H1 (cell line): ENCODE measurements at regions not wholly inside any gene's neighbourhood (a gene's known extent, or its start where the extent isn't known, plus 50 kb on each side); places are given as distances from the start of the nearest gene placed in this dataset.

Experiments used
- CTCF ChIA-PET: fragments of 300-600 bp; sonication (Branson Sonifier 250); formaldehyde crosslinking; loops from one replicate; lab custom pipeline; 2021; ENCODE audit not compliant: partially characterized antibody; lab: Charles Lee
- POLR2A ChIA-PET: fragments of 300-600 bp; sonication (Branson Sonifier 250); formaldehyde crosslinking; loops from one replicate; lab custom pipeline; 2021; ENCODE audit warnings: inconsistent platforms; ENCODE audit not compliant: partially characterized antibody; lab: Charles Lee
- DNase-seq, 2 experiments: peaks; one replicate each; pipeline versions ENCODE4 v3.0.0 to v3.0.0-alpha.2; 2010 to 2022; ENCODE audit warnings: low spot score in 2 of 2, low read depth in 1 of 2, mixed read lengths in 1 of 2
- FAIRE-seq: peaks from 2 replicates; lab custom pipeline; 2011; peaks lifted over from hg19 to GRCh38; lab: Jason Lieb, UNC
- H2AFZ ChIP-seq: 2 replicates; pipeline ENCODE4 v1.8.1; 2012; ENCODE audit warnings: low read length, inconsistent platforms
- H2AK5ac ChIP-seq: 2 replicates; pipeline ENCODE4 v1.6.1; 2013; ENCODE audit warnings: low read depth, low read length
- H2BK120ac ChIP-seq: replicated peaks from 2 replicates; pipeline ENCODE3; 2013; ENCODE audit warnings: low read depth, low read length, inconsistent platforms
- H2BK12ac ChIP-seq: 2 replicates; pipeline ENCODE4 v1.6.1; 2013; ENCODE audit warnings: low read depth, low read length
- H2BK15ac ChIP-seq: 2 replicates; pipeline ENCODE4 v1.6.1; 2013; ENCODE audit warnings: low read length
- H2BK20ac ChIP-seq: 2 replicates; pipeline ENCODE4 v1.6.1; 2013; ENCODE audit warnings: low read length
- H2BK5ac ChIP-seq: 2 replicates; pipeline ENCODE4 v1.6.1; 2013; ENCODE audit warnings: low read depth, low read length
- H3K14ac ChIP-seq: 2 replicates; pipeline ENCODE4 v1.6.1; 2013; ENCODE audit warnings: inconsistent platforms; ENCODE audit not compliant: insufficient read length
- H3K18ac ChIP-seq: 2 replicates; pipeline ENCODE4 v1.6.1; 2013; ENCODE audit warnings: low read length; ENCODE audit errors: extremely low read depth
- H3K23ac ChIP-seq: 2 replicates; pipeline ENCODE4 v1.6.1; 2013; ENCODE audit warnings: inconsistent platforms; ENCODE audit not compliant: insufficient read length
- H3K23me2 ChIP-seq: 2 replicates; pipeline ENCODE4 v1.6.1; 2013; ENCODE audit warnings: low read depth, low read length
- H3K27ac ChIP-seq: 2 replicates; pipeline ENCODE4 v1.6.1; 2011; ENCODE audit warnings: low read depth, low read length, inconsistent platforms
- H3K27me3 ChIP-seq, 4 experiments: replicated peaks in 1 of 4; 1 replicate in 1 of 4; 2 replicates in 3 of 4; pipeline versions ENCODE4 v1.6.1 to v1.8.1; 2011 to 2013; ENCODE audit warnings: low read length in 3 of 4, mild to moderate bottlenecking in 3 of 4, inconsistent platforms in 2 of 4, mixed read lengths in 2 of 4, moderate library complexity in 1 of 4; ENCODE audit not compliant: control insufficient read depth in 3 of 4, insufficient read depth in 3 of 4; ENCODE audit errors: extremely low read depth in 1 of 4
- H3K36me3 ChIP-seq, 4 experiments: 2 replicates each; pipeline versions ENCODE4 v1.6.1 to v1.8.1; 2011 to 2013; ENCODE audit warnings: mild to moderate bottlenecking in 4 of 4, low read length in 3 of 4, moderate library complexity in 2 of 4, control low read depth in 1 of 4, inconsistent platforms in 1 of 4; ENCODE audit not compliant: insufficient read depth in 4 of 4, control insufficient read depth in 2 of 4
- H3K4ac ChIP-seq: replicated peaks from 2 replicates; pipeline ENCODE3; 2013; ENCODE audit warnings: low read length, low read depth, mixed read lengths, inconsistent platforms; ENCODE audit not compliant: insufficient read length
- H3K4me1 ChIP-seq, 4 experiments: replicated peaks in 1 of 4; 1 replicate in 1 of 4; 2 replicates in 3 of 4; pipeline versions ENCODE4 v1.6.1 to v1.8.1; 2011 to 2013; ENCODE audit warnings: low read length in 3 of 4, inconsistent platforms in 2 of 4, mixed read lengths in 1 of 4; ENCODE audit not compliant: insufficient read depth in 4 of 4, control insufficient read depth in 3 of 4
- H3K4me2 ChIP-seq, 2 experiments: 2 replicates each; pipeline versions ENCODE4 v1.6.1 to v1.8.1; 2011 to 2013; ENCODE audit warnings: low read depth in 2 of 2, low read length in 2 of 2, control low read depth in 1 of 2, inconsistent platforms in 1 of 2, mild to moderate bottlenecking in 1 of 2; ENCODE audit not compliant: insufficient read depth in 1 of 2
- H3K4me3 ChIP-seq, 4 experiments: fragments of 200-600, 300-600 bp in 1 of 4; sonication (generic), shearing (Covaris generic), sonication (Bioruptor Twin) in 1 of 4; 2 replicates each; pipeline versions ENCODE4 v1.5.1 to v1.8.1; 2011 to 2016; ENCODE audit warnings: low read length in 4 of 4, low read depth in 3 of 4, control low read depth in 2 of 4, inconsistent platforms in 2 of 4, mild to moderate bottlenecking in 2 of 4, mixed read lengths in 1 of 4, moderate library complexity in 1 of 4; ENCODE audit not compliant: insufficient read depth in 2 of 4; ENCODE audit errors: extremely low read depth in 1 of 4
- H3K56ac ChIP-seq: replicated peaks from 2 replicates; pipeline ENCODE3; 2013; ENCODE audit warnings: low read depth, mild to moderate bottlenecking, mixed read lengths, low read length, inconsistent platforms; ENCODE audit not compliant: insufficient read length
- H3K79me1 ChIP-seq: 2 replicates; pipeline ENCODE4 v1.6.1; 2013; ENCODE audit warnings: low read depth, low read length, control low read depth
- H3K79me2 ChIP-seq, 2 experiments: 2 replicates each; pipeline versions ENCODE4 v1.6.1 to v1.8.1; 2012 to 2013; ENCODE audit warnings: low read length in 2 of 2, mild to moderate bottlenecking in 2 of 2, inconsistent platforms in 1 of 2; ENCODE audit not compliant: insufficient read depth in 2 of 2, control insufficient read depth in 1 of 2
- H3K9ac ChIP-seq, 4 experiments: replicated peaks in 1 of 4; 1 replicate in 1 of 4; 2 replicates in 3 of 4; pipeline versions ENCODE4 v1.6.1 to v1.8.1; 2011 to 2013; ENCODE audit warnings: low read depth in 3 of 4, low read length in 3 of 4, control low read depth in 2 of 4, mild to moderate bottlenecking in 2 of 4, moderate library complexity in 2 of 4, inconsistent platforms in 1 of 4; ENCODE audit errors: extremely low read depth in 1 of 4
- H3K9me3 ChIP-seq, 2 experiments: 2 replicates each; pipeline versions ENCODE4 v1.6.1 to v1.8.1; 2012 to 2013; ENCODE audit warnings: mild to moderate bottlenecking in 2 of 2, moderate library complexity in 2 of 2, control low read depth in 1 of 2, inconsistent platforms in 1 of 2, low read depth in 1 of 2, low read length in 1 of 2, mixed read lengths in 1 of 2; ENCODE audit not compliant: insufficient read depth in 2 of 2
- H4K20me1 ChIP-seq, 2 experiments: replicated peaks in 1 of 2; 2 replicates each; pipeline versions ENCODE3 to v1.8.1; 2011 to 2013; ENCODE audit warnings: inconsistent platforms in 2 of 2, low read length in 2 of 2, mild to moderate bottlenecking in 1 of 2; ENCODE audit not compliant: insufficient read depth in 2 of 2, control insufficient read depth in 1 of 2
- H4K5ac ChIP-seq: 2 replicates; pipeline ENCODE4 v1.6.1; 2013; ENCODE audit warnings: low read length, low read depth, mixed read lengths, inconsistent platforms; ENCODE audit not compliant: insufficient read length
- H4K8ac ChIP-seq: 2 replicates; pipeline ENCODE4 v1.8.0; 2013; ENCODE audit warnings: mild to moderate bottlenecking, moderate library complexity, low read length, inconsistent platforms; ENCODE audit not compliant: insufficient read depth; ENCODE audit errors: extremely low read depth
- H4K91ac ChIP-seq: replicated peaks from 2 replicates; pipeline ENCODE3; 2013; ENCODE audit warnings: low read length, mixed read lengths, inconsistent platforms; ENCODE audit not compliant: insufficient read length
- ATF3 ChIP-seq: IDR thresholded peaks from 2 replicates; pipeline ENCODE4 v1.6.1; 2011; ENCODE audit warnings: low read depth, mild to moderate bottlenecking, low read length; ENCODE audit not compliant: insufficient read depth
- POU5F1 ChIP-seq: IDR thresholded peaks from 2 replicates; pipeline ENCODE4 v1.6.1; 2011; ENCODE audit warnings: low read depth, mild to moderate bottlenecking, low read length, moderate library complexity
- WGBS, 2 experiments: shearing (Covaris generic) in 1 of 2; methylation state at CpG; one replicate each; pipeline versions ENCODE4 v1.1.6 to v1.1.7; 2013 to 2015; ENCODE audit warnings: low lambda C conversion rate in 2 of 2, mixed read lengths in 2 of 2, inconsistent platforms in 1 of 2, low coverage in 1 of 2, missing lambda C conversion rate in 1 of 2; ENCODE audit not compliant: insufficient replicate concordance in 2 of 2, insufficient coverage in 1 of 2, insufficient read length in 1 of 2; ENCODE audit errors: extremely low coverage in 1 of 2, missing lambda C conversion rate in 1 of 2; 5-methylcytosine and 5-hydroxymethylcytosine counted together

GRCh38 chr16:87201052-87201451 lies 116.1 kb downstream of the C16orf95 start:
- POLR2A ChIA-PET, result no interaction called here
- no peak for TF ChIP-seq POU5F1
- no peak for TF ChIP-seq ATF3

More at GRCh38 chr16:87201052-87201451, 116.1 kb downstream of the C16orf95 start:
- no peak overlapping the region for H2BK12ac ChIP-seq
- H3K4me2 ChIP-seq, result no peak overlapping the region
- H3K23ac ChIP-seq, result no peak overlapping the region
- H3K9ac ChIP-seq, result no peak overlapping the region
- H3K4me1 ChIP-seq, result peaks cover 0 to 7% (median 4%) of the 10 kb centered on the region in 4 experiments; a peak in 3 of 7 replicates
- no peaks in the 10 kb centered on the region for H3K23me2 ChIP-seq
- H4K91ac ChIP-seq, result no peak overlapping the region
- no peak overlapping the region for H4K8ac ChIP-seq
- H3K9me3 ChIP-seq, result no peaks in the 10 kb centered on the region
- no peak overlapping the region for H2BK20ac ChIP-seq
- no peaks in the 10 kb centered on the region; a peak in 2 of 7 replicates for H3K27me3 ChIP-seq
- no peaks in the 10 kb centered on the region for H3K79me2 ChIP-seq
- CTCF ChIA-PET, result interaction anchor here (0.6 to 3.8 kb wide), 13 partner anchors 7 to 126 kb away, joined by 3 to 23 read pairs (median 5); no protein-coding TSS in a partner anchor
- no peaks in the 10 kb centered on the region for H4K20me1 ChIP-seq
- no peaks in the 10 kb centered on the region for H3K79me1 ChIP-seq
- H4K5ac ChIP-seq, result no peak overlapping the region
- H3K4ac ChIP-seq, result no peak overlapping the region
- H2BK120ac ChIP-seq, result no peak overlapping the region
- no peak overlapping the region for H3K4me3 ChIP-seq
- DNase-seq (no peak), FAIRE-seq (no peak)
- no peak overlapping the region for H2AK5ac ChIP-seq
- H3K27ac ChIP-seq, result no peak overlapping the region
- H3K18ac ChIP-seq, result no peak overlapping the region
- H2AFZ ChIP-seq, result no peak overlapping the region
- H3K36me3 ChIP-seq, result no peaks in the 10 kb centered on the region
- 84% methylated on average over 5 of the region's 5 CpGs; no CpG with 5 or more reads in 1 of the 2 experiments for WGBS, 2 experiments
- no peak overlapping the region for H2BK15ac ChIP-seq
- H3K14ac ChIP-seq, result no peak overlapping the region
- no peak overlapping the region for H2BK5ac ChIP-seq
- H3K56ac ChIP-seq, result no peak overlapping the region
